GM18867 (cell line): ENCODE measurements at regions not wholly inside any gene's neighbourhood (a gene's known extent, or its start where the extent isn't known, plus 50 kb on each side); places are given as distances from the start of the nearest gene placed in this dataset.
"Not testable (repeated sequence)": the region's sequence is repeated elsewhere in the genome, so short reads cannot be mapped to it uniquely, and the experiment has no call there.

Experiments
- ATAC-seq: cut with Tn5 transposase; IDR thresholded peaks from one replicate; pipeline ENCODE4 v1.9.1; 2021; ENCODE audit warnings: mild to moderate bottlenecking, moderate library complexity; ENCODE audit not compliant: unreplicated experiment

- no peak for ATAC-seq
Measured at GRCh38 chr17:71057448-71057847, 888.1 kb downstream of the KCNJ2 start.

- no peak for ATAC-seq
Measured at GRCh38 chr17:71057938-71058337, 888.6 kb downstream of the KCNJ2 start.

DNA sequence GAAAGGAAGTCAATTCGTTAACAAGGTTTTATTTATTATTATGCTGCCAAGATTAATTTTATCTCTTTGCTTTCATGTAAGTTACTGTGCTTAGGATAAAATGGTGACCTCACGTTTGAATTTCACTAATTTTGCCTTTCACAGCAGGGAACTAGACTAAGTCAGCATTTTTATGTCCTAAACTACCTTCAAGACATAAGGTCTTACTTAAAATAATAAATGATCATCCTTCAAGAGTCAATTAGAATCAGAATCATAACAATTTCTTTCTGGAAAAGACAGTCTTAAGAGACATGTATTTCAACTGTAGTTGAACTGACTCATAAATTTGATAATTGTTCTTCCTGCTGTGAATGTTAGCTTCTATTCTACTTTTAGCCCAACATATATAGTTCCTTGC lies 893.8 kb downstream of the KCNJ2 start:
- no peak for ATAC-seq

DNA sequence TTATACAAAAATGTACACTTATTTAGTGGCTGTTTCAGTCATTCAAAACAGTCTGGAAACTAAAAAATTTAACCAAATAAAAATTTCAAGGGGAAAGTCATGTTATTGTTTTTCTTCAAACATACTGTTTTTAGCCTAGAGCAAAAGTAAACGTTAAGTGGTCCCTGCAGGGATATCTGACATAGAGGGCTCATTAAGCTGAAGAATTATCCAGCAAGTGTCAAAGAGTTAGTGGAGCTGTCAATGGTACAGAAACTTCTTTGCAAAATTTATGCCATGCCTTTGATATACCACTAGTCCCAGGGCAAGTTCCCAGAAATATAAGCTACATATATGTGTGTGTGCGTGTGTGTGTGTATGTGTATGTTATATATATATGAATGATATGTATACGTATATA lies 894.2 kb downstream of the KCNJ2 start:
- ATAC-seq, result no peak

DNA sequence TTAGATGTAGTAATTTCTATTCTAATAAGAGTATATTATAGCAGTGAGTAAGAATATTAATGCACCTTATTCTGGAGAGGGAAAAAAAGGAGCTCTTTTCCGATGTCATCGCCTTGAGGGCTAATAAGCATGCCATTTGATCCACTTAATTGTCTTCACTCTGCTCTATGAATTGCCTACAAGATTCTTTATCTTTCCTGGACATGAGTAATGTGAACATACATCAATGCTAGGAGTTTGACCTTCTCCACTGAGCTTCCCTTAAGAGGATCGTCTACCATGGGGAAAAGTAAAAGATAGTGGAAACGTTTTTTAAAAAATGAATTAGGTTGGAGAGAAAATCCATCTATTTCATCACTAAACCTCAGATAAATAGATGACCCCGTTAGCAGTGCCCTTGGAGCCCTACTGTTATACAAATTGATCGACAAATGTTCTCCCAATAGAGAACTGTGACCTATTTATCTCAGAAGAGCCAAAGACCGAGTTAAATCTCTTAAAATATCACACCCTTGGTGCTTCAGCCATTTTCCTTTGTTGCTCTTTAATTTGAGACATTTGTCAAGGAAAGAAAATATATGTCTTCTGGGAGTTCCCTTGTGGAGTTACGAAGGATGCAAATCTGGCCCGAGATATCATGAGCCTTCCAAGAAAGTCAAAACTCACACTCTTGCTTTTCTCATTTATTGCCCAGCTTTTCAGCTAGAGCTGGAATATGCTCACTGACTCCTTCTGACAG lies 898.5 kb downstream of the KCNJ2 start:
- ATAC-seq, result no peak

GRCh38 chr17:71068408-71068750 lies 899.0 kb downstream of the KCNJ2 start:
- ATAC-seq, result no peak

GRCh38 chr17:71071041-71071440 lies 901.7 kb downstream of the KCNJ2 start:
- ATAC-seq, result no peak

DNA sequence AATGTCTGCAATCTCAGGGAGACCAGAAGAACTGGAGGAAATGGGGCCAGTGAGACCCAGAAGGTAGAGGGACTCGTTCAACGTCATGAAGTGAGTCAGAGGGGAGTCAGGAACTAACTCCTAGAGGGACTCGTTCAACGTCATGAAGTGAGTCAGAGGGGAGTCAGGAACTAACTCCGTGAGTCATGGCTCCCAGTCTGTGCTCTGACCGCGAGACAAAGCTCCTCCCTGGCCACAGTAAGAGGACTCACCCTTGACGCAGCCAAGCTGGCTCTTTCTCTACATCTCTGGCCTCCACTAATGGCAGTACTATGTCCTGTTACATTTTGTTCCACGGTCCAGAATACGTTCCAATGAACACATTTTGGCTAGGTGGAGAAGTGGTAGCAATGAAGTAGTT lies 902.5 kb downstream of the KCNJ2 start:
- ATAC-seq, result no peak

- no peak for ATAC-seq
Measured at GRCh38 chr17:71080937-71081336, 911.6 kb downstream of the KCNJ2 start.

- no peak for ATAC-seq
Measured at GRCh38 chr17:71081666-71082065, 912.3 kb downstream of the KCNJ2 start.

DNA sequence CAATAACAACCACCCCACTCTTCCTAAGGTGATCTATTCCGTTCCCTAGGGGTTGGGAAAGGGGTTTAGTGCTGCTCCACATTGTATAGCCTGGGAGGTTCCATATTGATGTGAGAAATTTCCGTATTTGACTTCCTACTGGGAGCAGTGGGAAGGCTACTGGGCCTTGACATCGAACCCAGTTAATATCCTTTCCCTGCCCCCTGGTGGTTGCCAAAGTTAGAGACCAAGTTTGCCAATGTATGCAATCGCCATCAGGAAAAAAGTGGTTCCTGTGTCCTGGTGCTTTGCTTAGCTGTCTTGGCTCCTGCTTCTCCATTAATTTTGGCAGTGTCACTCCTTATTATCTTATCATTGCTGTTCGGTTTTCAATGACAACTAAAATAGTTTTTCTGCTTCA lies 914.9 kb downstream of the KCNJ2 start:
- no peak for ATAC-seq

DNA sequence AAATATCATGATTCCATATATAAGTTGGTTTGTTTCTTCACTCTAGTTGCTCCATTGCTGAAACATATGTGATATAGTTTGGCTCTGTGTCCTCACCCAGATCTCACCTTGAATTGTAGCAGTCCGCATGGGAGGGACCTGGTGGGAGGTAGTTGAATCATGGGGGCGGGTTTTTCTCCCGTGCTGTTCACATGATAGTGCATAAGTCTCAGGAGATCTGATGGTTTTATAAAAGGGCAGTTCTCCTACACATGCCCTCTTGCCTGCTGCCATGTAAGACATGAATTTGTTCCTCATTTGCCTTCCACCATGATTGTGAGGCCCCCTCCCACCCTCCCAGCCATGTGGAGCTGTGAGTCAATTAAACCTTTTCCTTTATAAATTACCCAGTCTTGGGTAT lies 915.5 kb downstream of the KCNJ2 start:
- ATAC-seq, result no peak

DNA sequence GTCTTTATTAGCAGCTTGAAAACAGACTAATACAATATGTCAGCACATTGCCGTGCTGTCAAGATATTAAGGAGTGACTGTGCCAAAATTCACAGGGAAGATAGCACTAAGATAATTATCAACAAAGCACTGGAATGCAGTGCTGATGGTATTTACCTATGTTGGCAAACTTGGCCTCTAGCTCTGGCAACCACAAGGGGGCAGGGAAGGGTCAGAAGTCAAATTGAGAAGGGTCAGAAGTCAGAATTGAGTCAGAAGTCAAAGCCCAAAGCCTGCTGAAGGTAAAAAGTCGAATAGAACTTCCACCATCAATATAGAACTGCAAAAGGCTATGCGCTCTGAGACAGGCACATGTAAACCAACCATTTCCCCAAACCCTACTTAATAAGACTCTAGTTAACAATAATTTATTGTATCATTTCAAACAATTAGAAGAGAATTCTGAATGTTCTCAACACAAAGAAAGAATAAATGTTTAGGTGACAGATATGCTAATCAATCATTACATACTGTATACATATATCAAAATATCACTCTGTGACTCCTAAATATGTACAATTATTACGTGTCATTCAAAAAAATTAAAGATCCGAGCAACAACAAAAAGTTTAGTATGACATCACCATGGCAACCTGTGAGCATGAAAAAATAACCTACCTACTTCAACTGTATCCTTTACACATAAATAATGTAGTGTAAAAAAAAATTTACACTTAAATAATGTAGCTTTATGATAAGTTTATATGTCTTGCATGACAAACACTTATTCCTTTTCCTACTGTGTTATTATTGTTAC lies 916.1 kb downstream of the KCNJ2 start:
- peak; percentile 58 for ATAC-seq

GRCh38 chr17:71089431-71089830 lies 920.1 kb downstream of the KCNJ2 start:
- no peak for ATAC-seq

GRCh38 chr17:71098071-71098470 lies 928.7 kb downstream of the KCNJ2 start:
- no peak for ATAC-seq

DNA sequence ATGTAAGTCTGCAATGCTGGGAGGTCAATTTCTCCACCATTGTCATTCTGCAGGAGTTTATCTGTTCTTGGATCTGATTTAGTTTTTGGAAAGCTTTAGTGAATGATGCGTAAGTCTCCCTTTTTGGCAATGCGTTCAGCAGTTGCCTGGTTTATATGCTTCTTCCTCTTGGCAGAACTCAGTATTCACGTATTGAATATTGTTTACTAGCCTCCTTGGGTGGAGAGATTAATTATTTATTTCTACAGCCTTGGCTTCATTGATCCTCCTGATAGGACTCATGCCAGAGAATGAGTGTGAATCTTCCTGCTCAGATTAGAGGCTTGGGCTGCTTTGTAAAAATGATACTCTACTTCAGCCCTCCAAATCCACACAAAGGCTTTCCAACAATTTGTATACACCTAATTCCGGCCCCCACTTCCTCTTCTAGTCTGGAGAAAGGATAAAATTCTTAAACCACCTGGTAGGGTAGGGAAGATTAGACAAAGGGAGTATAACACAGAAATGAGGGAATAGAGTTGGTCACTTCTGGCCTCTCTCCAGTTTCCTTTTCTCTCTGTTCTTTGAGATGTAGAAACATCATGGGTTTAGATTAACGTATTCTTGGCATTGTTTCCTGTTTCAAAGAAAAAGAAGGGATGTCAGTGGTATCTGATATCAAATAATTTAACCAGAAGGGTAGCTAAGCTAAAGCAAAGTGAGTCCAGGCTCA lies 929.8 kb downstream of the KCNJ2 start:
- ATAC-seq, result no peak

DNA sequence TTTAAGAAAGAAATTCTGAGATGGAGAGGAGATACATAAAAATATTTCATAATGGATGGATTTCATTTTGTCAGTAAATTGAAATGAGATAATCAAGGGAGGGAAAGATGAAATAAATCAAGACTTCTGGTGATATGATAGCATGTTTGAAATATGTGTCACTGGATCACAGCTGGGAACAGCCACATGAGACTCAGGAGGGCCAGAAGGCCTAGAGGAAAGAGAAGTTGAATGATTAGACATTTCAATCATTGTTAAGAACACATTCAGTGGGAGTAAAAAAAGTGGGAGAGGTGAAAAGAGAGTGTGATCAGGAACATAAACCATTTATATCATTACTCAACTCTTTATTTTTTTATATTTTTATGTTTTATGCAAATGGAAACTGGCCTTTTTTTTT lies 933.4 kb downstream of the KCNJ2 start:
- ATAC-seq, result no peak

- ATAC-seq, result no peak
Measured at GRCh38 chr17:71104225-71104624, 934.9 kb downstream of the KCNJ2 start.

- not testable (repeated sequence) for ATAC-seq
Measured at GRCh38 chr17:71106056-71106455, 936.7 kb downstream of the KCNJ2 start.

DNA sequence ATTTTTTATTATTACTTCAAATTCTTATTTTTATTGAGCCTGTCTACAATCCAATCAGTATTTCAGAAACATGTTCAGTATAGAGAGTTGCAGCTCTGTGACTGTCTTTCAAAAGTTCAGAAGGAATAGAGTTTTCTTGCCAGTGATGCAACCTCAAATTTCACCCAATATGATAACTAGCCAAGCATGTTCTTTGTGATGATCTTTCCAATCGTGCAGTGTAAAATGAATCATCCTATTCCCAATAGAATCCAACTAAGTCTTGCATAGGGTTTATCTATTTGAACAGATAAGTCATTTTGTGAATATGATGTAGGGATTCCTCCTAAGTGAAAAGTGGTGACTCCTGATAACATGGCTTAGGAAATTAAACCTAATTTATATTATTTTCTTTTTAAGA lies 937.8 kb downstream of the KCNJ2 start:
- no peak for ATAC-seq

GRCh38 chr17:71109697-71110096 lies 940.4 kb downstream of the KCNJ2 start:
- ATAC-seq, result no peak

DNA sequence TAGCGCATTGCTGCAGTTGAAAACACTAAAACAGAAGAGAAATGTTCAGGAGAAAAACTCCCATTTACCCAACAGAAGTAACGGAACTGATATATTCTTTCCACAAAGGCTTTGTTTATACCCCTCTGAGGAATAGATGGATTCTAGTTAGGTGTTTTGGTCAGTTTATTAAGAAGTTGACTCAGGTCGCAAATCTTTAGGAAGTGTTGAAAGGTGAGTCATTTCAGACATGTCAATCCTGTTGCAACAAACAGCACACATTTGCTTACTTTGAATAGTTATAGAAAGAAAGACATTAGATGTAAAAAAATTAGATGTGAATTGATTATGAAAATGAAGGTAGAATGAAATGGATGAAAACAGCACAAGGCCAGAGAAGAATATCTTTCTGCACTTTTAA lies 941.0 kb downstream of the KCNJ2 start:
- no peak for ATAC-seq
